ENCODE measurements at regions not wholly inside any gene's neighbourhood (a gene's known extent, or its start where the extent isn't known, plus 50 kb on each side); places are given as distances from the start of the nearest gene placed in this dataset.

GRCh38 chr20:63066506-63067265, 59.9 kb upstream of the BHLHE23 start:
- no peak for TF ChIP-seq POLR2A (IDR thresholded peaks at IDR 0.05; ENCODE audit: low read depth, low read length)
- no peak for TF ChIP-seq TAF1 (IDR thresholded peaks at IDR 0.05; ENCODE audit: borderline replicate concordance, low read depth, low read length)
